SK-N-SH (cell line): ENCODE measurements at regions not wholly inside any gene's neighbourhood (a gene's known extent, or its start where the extent isn't known, plus 50 kb on each side); places are given as distances from the start of the nearest gene placed in this dataset.

ENCODE experiments used
- CTCF ChIA-PET: fragments of 300-600, 350-600 bp; formaldehyde crosslinking; extraction: SDS; loops from one replicate; lab custom pipeline; 2021; lab: Yijun Ruan, JAX
- POLR2A ChIA-PET: fragments of 350-600 bp; sonication (Branson Sonifier 250); formaldehyde crosslinking; extraction: SDS; loops from one replicate; lab custom pipeline; 2020; ENCODE audit warnings: antibody characterized with exemption, inconsistent platforms; lab: Yijun Ruan, JAX
- DNase-seq: peaks from one replicate; pipeline ENCODE4 v3.0.0; 2012
- H2AFZ ChIP-seq: fragments of 200-600 bp; sonication (generic); 2 replicates; pipeline ENCODE4 v1.8.1; 2016; ENCODE audit warnings: antibody characterized with exemption, mild to moderate bottlenecking, low read depth
- H3F3A ChIP-seq: fragments of 200-600 bp; sonication (generic); replicated peaks from 2 replicates; pipeline ENCODE3; 2016; ENCODE audit warnings: antibody characterized with exemption, mild to moderate bottlenecking; ENCODE audit not compliant: insufficient read depth
- H3K27ac ChIP-seq, 2 experiments: fragments of 200-500 bp in 1 of 2; fragments of 200-600 bp in 1 of 2; sonication (Bioruptor generic) in 1 of 2; sonication (generic), shearing (Covaris generic) in 1 of 2; 2 replicates each; pipeline versions ENCODE4 v1.5.1 to v1.6.1; 2014 to 2016; ENCODE audit warnings: low read depth in 2 of 2, inconsistent platforms in 1 of 2, low read length in 1 of 2, mild to moderate bottlenecking in 1 of 2, mixed read lengths in 1 of 2
- H3K27me3 ChIP-seq: fragments of 200-600 bp; sonication (generic), shearing (Covaris generic); 2 replicates; pipeline ENCODE4 v1.6.1; 2016; ENCODE audit warnings: mixed run types; ENCODE audit not compliant: insufficient read depth
- H3K36me3 ChIP-seq, 2 experiments: fragments of 200-500 bp in 1 of 2; fragments of 200-600 bp in 1 of 2; sonication (Bioruptor generic) in 1 of 2; sonication (generic) in 1 of 2; replicated peaks in 1 of 2; 2 replicates each; pipeline versions ENCODE3 to v1.5.1; 2014 to 2016; ENCODE audit warnings: low read length in 1 of 2, mild to moderate bottlenecking in 1 of 2; ENCODE audit not compliant: insufficient read depth in 2 of 2, control insufficient read depth in 1 of 2
- H3K4me1 ChIP-seq, 2 experiments: fragments of 200-500 bp in 1 of 2; fragments of 200-600 bp in 1 of 2; sonication (Bioruptor generic) in 1 of 2; sonication (generic), shearing (Covaris generic) in 1 of 2; 2 replicates each; pipeline versions ENCODE4 v1.5.1 to v1.6.1; 2014 to 2016; ENCODE audit warnings: low read depth in 1 of 2, low read length in 1 of 2, mixed run types in 1 of 2; ENCODE audit not compliant: insufficient read depth in 2 of 2, control insufficient read depth in 1 of 2
- H3K4me2 ChIP-seq: fragments of 200-600 bp; sonication (generic), shearing (Covaris generic); 2 replicates; pipeline ENCODE4 v1.6.1; 2017; ENCODE audit warnings: mixed run types
- H3K4me3 ChIP-seq, 2 experiments: fragments of 200-500 bp in 1 of 2; fragments of 200-600 bp in 1 of 2; sonication (Bioruptor generic) in 1 of 2; sonication (generic), shearing (Covaris generic) in 1 of 2; 2 replicates each; pipeline versions ENCODE4 v1.5.1 to v1.8.1; 2014 to 2016; ENCODE audit warnings: low read depth in 2 of 2, inconsistent platforms in 1 of 2, low read length in 1 of 2, mild to moderate bottlenecking in 1 of 2, mixed read lengths in 1 of 2, moderate library complexity in 1 of 2
- H3K79me2 ChIP-seq: fragments of 200-600 bp; sonication (generic); 2 replicates; pipeline ENCODE4 v1.8.1; 2017; ENCODE audit warnings: mild to moderate bottlenecking; ENCODE audit not compliant: insufficient read depth
- H3K9ac ChIP-seq: fragments of 200-600 bp; sonication (generic); 2 replicates; pipeline ENCODE4 v1.6.1; 2017; ENCODE audit warnings: mixed run types
- H3K9me2 ChIP-seq: fragments of 200-600 bp; sonication (generic); 2 replicates; pipeline ENCODE4 v1.6.1; 2017; ENCODE audit warnings: mixed run types
- H3K9me3 ChIP-seq: fragments of 200-600 bp; sonication (generic); 2 replicates; pipeline ENCODE4 v1.6.1; 2017; ENCODE audit warnings: mixed run types, mild to moderate bottlenecking, moderate library complexity
- H4K20me1 ChIP-seq: fragments of 200-600 bp; sonication (generic); 2 replicates; pipeline ENCODE4 v1.6.1; 2017; ENCODE audit warnings: mild to moderate bottlenecking, mixed run types; ENCODE audit not compliant: insufficient read depth
- CTCF ChIP-seq: fragments of 200-600 bp; sonication (generic); IDR thresholded peaks from 2 replicates; pipeline ENCODE4 v1.6.1; 2017; ENCODE audit warnings: antibody characterized with exemption, mild to moderate bottlenecking, moderate library complexity
- ELF1 ChIP-seq: IDR thresholded peaks from 2 replicates; pipeline ENCODE4 v1.4.0; 2012
- EP300 ChIP-seq, 2 experiments: IDR thresholded peaks; 2 replicates each; pipeline versions ENCODE4 v1.4.0 to v1.6.1; 2012; ENCODE audit warnings: borderline replicate concordance in 1 of 2, low read depth in 1 of 2, low read length in 1 of 2
- EZH2phosphoT487 ChIP-seq: fragments of 200-600 bp; sonication (generic); IDR thresholded peaks from 2 replicates; pipeline ENCODE4 v1.6.1; 2017; ENCODE audit warnings: low read depth, mixed run types, mild to moderate bottlenecking, antibody characterized with exemption, moderate library complexity, borderline replicate concordance
- FOSL2 ChIP-seq: IDR thresholded peaks from 2 replicates; pipeline ENCODE4 v1.4.0; 2012; ENCODE audit warnings: low read depth, mild to moderate bottlenecking, moderate library complexity, borderline replicate concordance
- FOXJ3 ChIP-seq: sonication (generic); formaldehyde crosslinking; IDR thresholded peaks from 2 replicates; pipeline ENCODE4 v1.5.1; 2020; ENCODE audit warnings: mild to moderate bottlenecking, missing genetic modification reagents
- FOXM1 ChIP-seq: IDR thresholded peaks from 2 replicates; pipeline ENCODE4 v1.4.0; 2012; ENCODE audit warnings: low read depth, mild to moderate bottlenecking
- GATA2 ChIP-seq: sonication (generic); formaldehyde crosslinking; IDR thresholded peaks from 2 replicates; pipeline ENCODE4 v1.5.0; 2020; ENCODE audit warnings: mild to moderate bottlenecking, missing genetic modification reagents
- JUND ChIP-seq: IDR thresholded peaks from 2 replicates; pipeline ENCODE4 v1.4.0; 2012
- MEF2A ChIP-seq: IDR thresholded peaks from 2 replicates; pipeline ENCODE4 v1.4.0; 2012; ENCODE audit warnings: low read depth, borderline replicate concordance
- RAD21 ChIP-seq: IDR thresholded peaks from 2 replicates; pipeline ENCODE4 v1.6.1; 2012; ENCODE audit warnings: mild to moderate bottlenecking, low read length
- REST ChIP-seq: IDR thresholded peaks from 2 replicates; pipeline ENCODE4 v1.6.1; 2012; ENCODE audit warnings: mild to moderate bottlenecking, low read depth, low read length, moderate library complexity
- RFX5 ChIP-seq: IDR thresholded peaks from 2 replicates; pipeline ENCODE4 v1.6.1; 2012; ENCODE audit warnings: mild to moderate bottlenecking, improper control_type of control experiment, low read length
- SMC3 ChIP-seq: IDR thresholded peaks from 2 replicates; pipeline ENCODE4 v1.6.1; 2012; ENCODE audit warnings: low read depth, low read length, improper control_type of control experiment
- TAF1 ChIP-seq: IDR thresholded peaks from 2 replicates; pipeline ENCODE4 v1.6.1; 2012; ENCODE audit warnings: low read depth, mild to moderate bottlenecking, low read length, moderate library complexity, borderline replicate concordance
- TEAD4 ChIP-seq: IDR thresholded peaks from 2 replicates; pipeline ENCODE4 v1.4.0; 2012; ENCODE audit warnings: mild to moderate bottlenecking, borderline replicate concordance; ENCODE audit not compliant: insufficient read depth
- WGBS: methylation state at CpG from one replicate; pipeline ENCODE4 v1.1.6; 2017; ENCODE audit warnings: low lambda C conversion rate; 5-methylcytosine and 5-hydroxymethylcytosine counted together
- TF ChIP-seq, protein P1 (sequence below): IDR thresholded peaks from 2 replicates; pipeline ENCODE4 v1.4.0; 2012; ENCODE audit warnings: low read depth, borderline replicate concordance
- TF ChIP-seq, protein P2 (sequence below): fragments of 150-350 bp; IDR thresholded peaks from 2 replicates; pipeline ENCODE4 v1.6.1; 2017; ENCODE audit warnings: antibody characterized with exemption, low read length, low read depth, borderline replicate concordance
- TF ChIP-seq, protein P3 (sequence below): IDR thresholded peaks from 2 replicates; pipeline ENCODE4; 2012

DNA sequence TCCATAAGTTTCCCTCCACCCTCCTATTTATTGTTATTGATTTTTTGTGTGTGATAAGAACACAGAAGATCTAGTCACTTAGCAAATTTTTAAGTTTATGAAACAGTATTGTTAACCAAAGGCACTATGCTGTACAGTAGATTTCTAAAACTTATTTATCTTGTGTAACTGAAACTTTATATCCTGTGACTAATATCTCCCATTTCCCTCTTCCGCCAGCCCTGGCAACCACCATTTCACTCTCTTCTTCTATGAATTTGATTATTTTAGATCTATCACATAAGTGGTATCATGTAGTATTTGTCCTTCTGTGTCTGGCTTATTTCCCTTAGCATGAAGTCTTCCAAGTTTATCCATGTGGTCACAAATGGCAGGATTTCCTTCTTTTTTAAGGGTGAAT lies 144.3 kb upstream of the INHBA start:
- Histone ChIP-seq H3K9me3 (peaks cover 10% of the 10 kb centered on the region; the same call in 1 of the 2 replicates), H3F3A (no peaks in the 10 kb centered on the region), H3K4me1 (no peaks in the 10 kb centered on the region), H3K9ac (no peak overlapping the region), H3K4me3 (no peak overlapping the region), H3K36me3 (peaks cover 0 to 2% of the 10 kb centered on the region in 2 experiments), H3K79me2 (no peaks in the 10 kb centered on the region), H3K9me2 (no peaks in the 10 kb centered on the region), H3K4me2 (no peak overlapping the region), H4K20me1 (no peaks in the 10 kb centered on the region), H2AFZ (peak overlapping the region; percentile 3; the same call in 1 of the 2 replicates), H3K27me3 (no peaks in the 10 kb centered on the region), H3K27ac (no peak overlapping the region)
- ChIA-PET POLR2A (no interaction called here), CTCF (no interaction called here)
- TF ChIP-seq, protein P1, sequence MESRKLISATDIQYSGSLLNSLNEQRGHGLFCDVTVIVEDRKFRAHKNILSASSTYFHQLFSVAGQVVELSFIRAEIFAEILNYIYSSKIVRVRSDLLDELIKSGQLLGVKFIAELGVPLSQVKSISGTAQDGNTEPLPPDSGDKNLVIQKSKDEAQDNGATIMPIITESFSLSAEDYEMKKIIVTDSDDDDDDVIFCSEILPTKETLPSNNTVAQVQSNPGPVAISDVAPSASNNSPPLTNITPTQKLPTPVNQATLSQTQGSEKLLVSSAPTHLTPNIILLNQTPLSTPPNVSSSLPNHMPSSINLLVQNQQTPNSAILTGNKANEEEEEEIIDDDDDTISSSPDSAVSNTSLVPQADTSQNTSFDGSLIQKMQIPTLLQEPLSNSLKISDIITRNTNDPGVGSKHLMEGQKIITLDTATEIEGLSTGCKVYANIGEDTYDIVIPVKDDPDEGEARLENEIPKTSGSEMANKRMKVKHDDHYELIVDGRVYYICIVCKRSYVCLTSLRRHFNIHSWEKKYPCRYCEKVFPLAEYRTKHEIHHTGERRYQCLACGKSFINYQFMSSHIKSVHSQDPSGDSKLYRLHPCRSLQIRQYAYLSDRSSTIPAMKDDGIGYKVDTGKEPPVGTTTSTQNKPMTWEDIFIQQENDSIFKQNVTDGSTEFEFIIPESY = no peak
- TF ChIP-seq FOSL2 (no peak), RFX5 (no peak), FOXJ3 (no peak)
- no peak for DNase-seq
- 72% methylated on average over 1 of the region's 1 CpG for WGBS

- Histone ChIP-seq H3F3A (no peaks in the 10 kb centered on the region), H3K9me3 (peaks cover 10% of the 10 kb centered on the region; the same call in 1 of the 2 replicates), H3K9ac (no peak overlapping the region), H4K20me1 (no peaks in the 10 kb centered on the region), H2AFZ (no peak overlapping the region), H3K79me2 (no peaks in the 10 kb centered on the region), H3K27me3 (no peaks in the 10 kb centered on the region), H3K36me3 (peaks cover 0 to 2% of the 10 kb centered on the region in 2 experiments), H3K4me3 (no peak overlapping the region), H3K27ac (no peak overlapping the region), H3K4me1 (no peaks in the 10 kb centered on the region), H3K4me2 (no peak overlapping the region), H3K9me2 (no peaks in the 10 kb centered on the region)
- TF ChIP-seq EP300 (IDR thresholded peaks at IDR 0.05; ENCODE audit: borderline replicate concordance in 1 of 2, low read depth in 1 of 2, low read length in 1 of 2) = no peak
- no peak for TF ChIP-seq JUND
- no peak for TF ChIP-seq ELF1
- TF ChIP-seq, protein P2, sequence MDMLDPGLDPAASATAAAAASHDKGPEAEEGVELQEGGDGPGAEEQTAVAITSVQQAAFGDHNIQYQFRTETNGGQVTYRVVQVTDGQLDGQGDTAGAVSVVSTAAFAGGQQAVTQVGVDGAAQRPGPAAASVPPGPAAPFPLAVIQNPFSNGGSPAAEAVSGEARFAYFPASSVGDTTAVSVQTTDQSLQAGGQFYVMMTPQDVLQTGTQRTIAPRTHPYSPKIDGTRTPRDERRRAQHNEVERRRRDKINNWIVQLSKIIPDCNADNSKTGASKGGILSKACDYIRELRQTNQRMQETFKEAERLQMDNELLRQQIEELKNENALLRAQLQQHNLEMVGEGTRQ = no peak
- no peak for TF ChIP-seq MEF2A
- no peak for TF ChIP-seq EZH2phosphoT487
- no peak for TF ChIP-seq RAD21
- no peak for TF ChIP-seq GATA2 (CRISPR knock-in tag)
- no peak for TF ChIP-seq TAF1
- TF ChIP-seq TEAD4 = no peak
- no peak for TF ChIP-seq REST
- no peak for TF ChIP-seq FOSL2
- TF ChIP-seq, protein P3, sequence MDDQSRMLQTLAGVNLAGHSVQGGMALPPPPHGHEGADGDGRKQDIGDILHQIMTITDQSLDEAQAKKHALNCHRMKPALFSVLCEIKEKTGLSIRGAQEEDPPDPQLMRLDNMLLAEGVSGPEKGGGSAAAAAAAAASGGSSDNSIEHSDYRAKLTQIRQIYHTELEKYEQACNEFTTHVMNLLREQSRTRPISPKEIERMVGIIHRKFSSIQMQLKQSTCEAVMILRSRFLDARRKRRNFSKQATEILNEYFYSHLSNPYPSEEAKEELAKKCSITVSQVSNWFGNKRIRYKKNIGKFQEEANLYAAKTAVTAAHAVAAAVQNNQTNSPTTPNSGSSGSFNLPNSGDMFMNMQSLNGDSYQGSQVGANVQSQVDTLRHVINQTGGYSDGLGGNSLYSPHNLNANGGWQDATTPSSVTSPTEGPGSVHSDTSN = no peak
- no peak for TF ChIP-seq FOXJ3
- TF ChIP-seq FOXM1 = no peak
- no peak for TF ChIP-seq CTCF
- no peak for TF ChIP-seq SMC3
- no peak for DNase-seq
- ChIA-PET POLR2A (no interaction called here), CTCF (no interaction called here)
- WGBS = 30% methylated on average over 4 of the region's 4 CpGs
Measured at GRCh38 chr7:41842956-41843355, 140.1 kb upstream of the INHBA start.
